GM21367 (cell line): ENCODE measurements at regions not wholly inside any gene's neighbourhood (a gene's known extent, or its start where the extent isn't known, plus 50 kb on each side); places are given as distances from the start of the nearest gene placed in this dataset.

Source experiments
- ATAC-seq: cut with Tn5 transposase; IDR thresholded peaks from one replicate; pipeline ENCODE4 v1.9.1; 2021; ENCODE audit not compliant: unreplicated experiment

DNA sequence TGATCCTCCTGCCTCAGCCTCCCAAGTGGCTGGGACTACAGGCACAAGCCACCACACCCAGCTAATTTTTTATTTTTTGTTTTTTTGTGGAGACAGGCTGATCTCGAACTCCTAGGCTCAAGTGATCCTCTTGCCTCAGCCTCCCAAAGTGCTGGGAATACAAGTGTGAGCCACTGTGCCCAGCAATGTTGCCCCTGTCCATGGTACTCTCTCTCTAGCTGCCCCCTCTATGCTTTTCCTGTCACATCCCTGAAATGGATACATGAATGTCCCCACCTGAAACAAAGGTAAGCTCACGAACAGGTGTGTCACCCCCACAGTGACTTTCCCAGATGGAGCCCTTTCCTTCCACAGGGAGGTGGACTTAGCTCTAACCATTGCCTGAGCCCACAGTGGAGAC is 141.1 kb upstream of the MGMT start:
- no peak for ATAC-seq

GRCh38 chr10:129328546-129328945 is 138.5 kb upstream of the MGMT start:
- ATAC-seq, result no peak

- no peak for ATAC-seq
Measured at GRCh38 chr10:129329385-129330055, 137.5 kb upstream of the MGMT start.

GRCh38 chr10:129330211-129330610 is 136.8 kb upstream of the MGMT start:
- no peak for ATAC-seq

GRCh38 chr10:129331207-129331838 is 135.7 kb upstream of the MGMT start:
- ATAC-seq, result no peak

GRCh38 chr10:129331839-129332220 is 135.2 kb upstream of the MGMT start:
- no peak for ATAC-seq

- ATAC-seq, result no peak
Measured at GRCh38 chr10:129332476-129332875, 134.6 kb upstream of the MGMT start.

DNA sequence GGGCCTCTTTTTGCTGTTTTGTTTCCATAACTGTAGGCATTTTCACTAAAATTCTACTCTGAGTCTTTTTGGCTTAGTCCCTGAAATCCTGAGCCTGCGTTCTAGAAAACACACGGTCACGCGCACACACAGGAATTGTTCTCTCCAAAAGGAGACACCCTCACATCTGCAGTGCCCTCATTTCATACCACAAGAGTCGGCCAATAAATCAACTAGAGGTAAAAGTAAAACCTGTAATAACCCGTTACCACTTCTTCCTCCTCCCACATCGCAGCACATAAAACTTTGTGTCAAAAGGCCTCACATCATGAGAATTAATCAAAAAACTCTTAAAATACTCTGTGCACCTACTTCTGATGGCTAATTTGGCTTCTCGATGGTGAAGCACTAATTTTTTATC is 133.3 kb upstream of the MGMT start:
- no peak for ATAC-seq

DNA sequence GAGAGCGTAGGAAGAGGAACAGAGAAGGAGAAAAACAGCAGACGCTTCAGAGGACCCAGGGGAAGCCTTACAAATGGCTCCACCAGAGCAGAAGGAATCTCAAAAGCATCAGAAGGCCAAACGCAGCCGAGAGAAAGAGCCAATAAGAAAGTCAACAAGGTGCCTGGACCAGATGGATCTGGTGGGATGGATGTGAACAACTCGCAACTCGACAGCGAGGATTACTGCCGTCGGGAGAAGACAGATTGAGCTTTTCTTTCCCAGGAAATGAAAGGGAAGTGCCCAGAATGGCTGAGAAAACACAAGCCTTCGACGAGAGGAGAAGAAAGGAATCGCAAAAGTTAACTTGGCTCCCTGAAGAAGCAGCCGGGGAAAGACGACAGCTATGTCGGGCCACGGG is 132.8 kb upstream of the MGMT start:
- no peak for ATAC-seq

DNA sequence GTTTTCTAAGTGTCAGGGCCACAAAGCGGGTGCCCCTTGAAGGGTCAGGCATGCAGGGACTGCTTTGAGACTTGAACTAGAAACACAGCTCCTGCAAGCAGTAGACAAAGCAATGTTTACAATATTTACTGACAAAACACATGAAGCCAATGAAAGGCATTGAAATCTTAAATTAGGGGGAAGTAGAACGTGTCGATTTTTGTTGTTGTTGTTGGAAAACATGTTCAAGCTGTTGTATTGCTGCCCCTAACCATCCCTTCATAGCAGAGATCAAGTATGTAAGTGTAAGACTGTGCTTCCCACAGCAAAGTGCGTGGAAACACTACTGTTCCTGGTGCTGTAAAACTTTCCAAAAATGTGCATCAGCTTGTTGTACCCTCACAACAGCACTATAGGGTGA is 131.6 kb upstream of the MGMT start:
- no peak for ATAC-seq

DNA sequence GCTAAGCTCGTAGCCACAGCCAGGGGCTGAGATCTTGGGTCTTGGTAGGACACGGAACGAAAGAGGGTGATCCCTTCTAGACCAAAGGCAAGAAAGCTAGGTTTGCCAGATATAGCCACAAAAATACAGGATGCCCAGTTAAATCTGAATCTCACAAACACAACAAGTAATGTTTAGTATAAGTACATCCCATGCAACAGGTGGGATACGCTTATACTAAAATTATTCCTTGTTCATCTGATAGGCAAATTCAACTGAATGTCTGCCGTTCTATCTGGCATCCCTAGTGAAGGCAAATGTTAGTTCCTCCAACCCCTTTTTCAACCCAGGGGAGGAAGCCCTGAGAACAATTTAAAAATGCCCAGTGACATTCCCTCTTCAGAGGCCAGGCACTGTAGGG is 131.1 kb upstream of the MGMT start:
- ATAC-seq, result no peak

GRCh38 chr10:129339191-129339590 is 127.8 kb upstream of the MGMT start:
- ATAC-seq, result no peak

GRCh38 chr10:129339841-129340240 is 127.2 kb upstream of the MGMT start:
- ATAC-seq, result no peak

GRCh38 chr10:129341087-129341486 is 126.0 kb upstream of the MGMT start:
- no peak for ATAC-seq

DNA sequence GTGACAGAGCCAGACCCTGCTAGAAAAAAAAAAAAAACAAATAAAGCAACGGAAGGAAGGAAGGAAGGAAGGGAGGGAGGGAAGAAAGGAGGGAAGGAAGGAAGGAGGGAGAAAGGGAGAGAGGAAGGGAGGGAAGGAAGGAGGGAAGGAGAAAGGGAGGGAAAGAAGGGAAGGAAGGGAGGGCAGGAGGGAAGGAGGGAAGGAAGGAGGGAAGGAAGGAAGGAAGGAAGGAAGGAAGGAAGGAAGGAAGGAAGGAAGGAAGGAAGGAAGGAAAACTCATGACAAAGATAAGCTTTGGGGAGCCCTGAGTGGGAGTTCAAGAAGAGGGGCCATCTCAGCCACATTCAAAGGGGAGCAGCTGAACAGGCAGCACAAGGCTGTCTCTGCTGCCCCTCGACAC is 124.7 kb upstream of the MGMT start:
- no peak for ATAC-seq

DNA sequence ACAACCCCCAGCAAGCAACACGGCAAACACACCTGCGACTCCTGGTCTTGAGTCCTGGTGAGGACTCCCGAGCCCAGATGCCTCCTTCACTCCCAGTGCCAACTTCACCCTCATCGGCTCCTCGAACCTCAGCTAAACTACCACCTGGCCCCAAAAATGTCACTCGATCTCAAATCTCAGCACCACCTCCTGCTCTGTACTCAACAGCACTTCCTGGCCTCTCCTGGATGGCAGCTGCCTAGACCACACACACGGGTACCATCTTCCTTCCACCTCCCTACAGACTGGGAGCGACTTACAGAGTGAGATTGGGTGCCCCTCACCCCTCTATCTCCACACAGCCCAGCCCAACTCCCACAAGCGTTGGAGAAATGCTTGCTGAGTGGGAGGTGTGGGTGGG is 123.9 kb upstream of the MGMT start:
- no peak for ATAC-seq

DNA sequence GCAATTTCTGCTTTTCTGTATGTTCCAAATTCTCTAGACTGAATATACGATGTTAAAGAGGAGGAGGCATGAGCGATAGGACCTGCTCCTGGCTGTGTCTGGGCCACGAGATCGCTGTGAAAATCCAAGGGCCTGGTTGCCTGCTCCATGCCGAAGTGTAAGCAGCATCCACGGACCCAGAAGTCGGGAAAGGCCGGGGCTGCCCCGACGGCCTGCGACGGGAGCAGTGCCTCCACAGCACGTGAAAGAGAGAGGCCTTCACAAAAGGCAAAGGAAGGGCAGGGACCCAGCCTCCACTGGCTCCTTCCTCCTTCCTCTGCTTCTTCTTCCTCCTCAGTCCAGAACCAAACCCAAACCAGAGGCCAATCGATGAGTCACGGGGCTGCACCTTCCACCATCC is 122.9 kb upstream of the MGMT start:
- no peak for ATAC-seq

- no peak for ATAC-seq
Measured at GRCh38 chr10:129344731-129345355, 122.2 kb upstream of the MGMT start.

DNA sequence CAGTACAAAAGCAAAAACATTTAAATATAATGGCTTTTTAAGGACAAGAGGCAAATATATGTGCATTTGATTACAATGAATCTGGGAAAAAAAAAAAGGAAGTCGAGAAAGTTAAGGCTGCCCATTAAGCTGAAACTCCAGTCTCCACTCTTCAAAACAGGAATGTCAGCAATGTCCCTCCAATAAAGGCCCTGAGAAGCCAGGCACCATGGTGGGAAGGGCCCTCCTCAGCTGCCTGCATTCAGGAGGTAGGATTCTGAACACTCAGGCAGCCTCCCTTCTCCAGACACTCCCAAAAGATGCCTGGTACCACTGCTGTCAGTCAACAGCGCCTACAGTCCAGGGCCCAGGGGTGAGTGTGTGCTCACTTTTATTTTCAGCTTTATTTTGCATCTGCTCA is 121.3 kb upstream of the MGMT start:
- ATAC-seq, result no peak

GRCh38 chr10:129350690-129351089 is 116.4 kb upstream of the MGMT start:
- no peak for ATAC-seq

GRCh38 chr10:129353101-129353500 is 113.9 kb upstream of the MGMT start:
- ATAC-seq, result no peak

DNA sequence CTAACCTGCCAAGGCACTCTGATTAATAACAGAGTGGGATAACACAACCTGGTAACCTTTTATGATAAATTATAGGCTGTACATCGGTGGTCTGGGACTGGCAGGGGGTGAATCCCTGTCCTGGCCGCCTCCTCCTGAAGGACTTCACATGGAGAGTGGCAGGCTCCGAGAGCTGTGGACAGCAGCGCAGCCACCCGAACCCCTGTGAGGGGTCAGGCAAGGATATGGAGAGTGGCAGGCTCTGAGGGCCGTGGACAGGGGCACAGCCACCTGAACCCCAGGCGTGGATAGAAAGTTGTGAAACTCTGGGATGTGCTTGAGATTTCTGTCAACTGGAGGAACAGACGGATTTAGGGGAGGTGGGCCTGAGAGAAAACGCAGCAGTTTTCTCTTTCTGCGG is 107.0 kb upstream of the MGMT start:
- ATAC-seq, result no peak
